ENCODE measurements at regions not wholly inside any gene's neighbourhood (a gene's known extent, or its start where the extent isn't known, plus 50 kb on each side); places are given as distances from the start of the nearest gene placed in this dataset.

GRCh38 chr10:31623466-31623865 lies 304.4 kb downstream of the ZEB1 start:
- no peak overlapping the region for H2BK15ac ChIP-seq (ENCODE audit: low read depth, low read length)
- H4K91ac ChIP-seq (ENCODE audit: insufficient read depth, low read depth, low read length), result no peak overlapping the region
- no peak overlapping the region for H2BK5ac ChIP-seq (ENCODE audit: low read depth, low read length, poor library complexity, severe bottlenecking)
- TF ChIP-seq CTCF (conservative IDR thresholded peaks at IDR 0.05; ENCODE audit: low read depth, low read length), result no peak
- TF ChIP-seq FOS (IDR thresholded peaks at IDR 0.05; ENCODE audit: low read depth, low read length), result no peak
- TF ChIP-seq RFX5 (IDR thresholded peaks at IDR 0.05; ENCODE audit: low read depth, low read length), result no peak
- no peak for TF ChIP-seq CEBPB (IDR thresholded peaks at IDR 0.05; ENCODE audit: low read depth, low read length)
- TF ChIP-seq MXI1 (IDR thresholded peaks at IDR 0.05; ENCODE audit: borderline replicate concordance, low read depth, low read length), result no peak
- no peak for TF ChIP-seq NFE2L2 (IDR thresholded peaks at IDR 0.05; ENCODE audit: low read depth, low read length)
- TF ChIP-seq MAZ (IDR thresholded peaks at IDR 0.05; ENCODE audit: borderline replicate concordance, low read depth, low read length), result no peak
- no peak for TF ChIP-seq USF2 (IDR thresholded peaks at IDR 0.05; ENCODE audit: low read depth, low read length)
- TF ChIP-seq POLR2A (IDR thresholded peaks at IDR 0.05; ENCODE audit: low read depth, low read length), result no peak
- TF ChIP-seq BHLHE40 (IDR thresholded peaks at IDR 0.05; ENCODE audit: low read depth, low read length), result no peak
- TF ChIP-seq CHD1 (IDR thresholded peaks at IDR 0.05; ENCODE audit: low read depth, low read length), result no peak
- no peak for TF ChIP-seq SMC3 (IDR thresholded peaks at IDR 0.05; ENCODE audit: low read depth, low read length)
- TF ChIP-seq ELK1 (IDR thresholded peaks at IDR 0.05; ENCODE audit: borderline replicate concordance, low read depth, low read length), result no peak
- no peak for TF ChIP-seq RAD21 (IDR thresholded peaks at IDR 0.05; ENCODE audit: low read length)
- no peak for TF ChIP-seq RCOR1 (IDR thresholded peaks at IDR 0.05; ENCODE audit: insufficient replicate concordance, low read length)
- TF ChIP-seq MAFK (IDR thresholded peaks at IDR 0.05; ENCODE audit: low read depth, low read length), result no peak
- H2BK120ac ChIP-seq (ENCODE audit: low read depth, low read length), result no peak overlapping the region
- H4K5ac ChIP-seq (ENCODE audit: low read depth, low read length), result no peak overlapping the region
- no peak overlapping the region for H3K23ac ChIP-seq (ENCODE audit: low read depth, low read length)
- H3K9me3 ChIP-seq (ENCODE audit: control insufficient read depth, insufficient read depth, low read length), result no peaks in the 10 kb centered on the region; the same call in 1 of the 2 replicates
- in situ Hi-C loops (cut with MboI; ENCODE audit: low sequenced_read_pairs), result no loop called here
- H4K20me1 ChIP-seq (ENCODE audit: insufficient read depth, low read length), result no peaks in the 10 kb centered on the region
- H2AK5ac ChIP-seq (ENCODE audit: low read depth, low read length), result no peak overlapping the region
- H3K18ac ChIP-seq (ENCODE audit: low read depth, low read length), result no peak overlapping the region
- H3K36me3 ChIP-seq (ENCODE audit: control insufficient read depth, insufficient read depth, low read length), result no peaks in the 10 kb centered on the region
- no TSS peak for BruUV-seq (replicated peaks)
- dilution Hi-C loops (cut with HindIII; ENCODE audit: low sequenced_read_pairs, unreplicated experiment), result no loop called here
- no peak overlapping the region for H3K27ac ChIP-seq (ENCODE audit: insufficient read depth, low read length)
- ChIA-PET POLR2A (ENCODE audit: unreplicated experiment) (no interaction called here), CTCF (no interaction called here)
- no peaks in the 10 kb centered on the region for H3K79me1 ChIP-seq (ENCODE audit: low read depth in 1 of 2, low read length in 2 of 2)
- H3K56ac ChIP-seq (ENCODE audit: extremely low read depth, insufficient read depth, low read length), result no peak overlapping the region
- no peak overlapping the region for H3K9ac ChIP-seq (ENCODE audit: low read depth, low read length)
- H3K14ac ChIP-seq (replicated peaks; ENCODE audit: low read depth, low read length), result no peak overlapping the region
- H2AK9ac ChIP-seq (replicated peaks; ENCODE audit: low read depth, low read length, poor library complexity), result no peak overlapping the region
- no CpG with 5 or more reads among the region's 3 CpGs for WGBS, 2 experiments (ENCODE audit: extremely low coverage in 2 of 2, insufficient read length in 1 of 2)
- H2AFZ ChIP-seq (replicated peaks; ENCODE audit: low read length, poor library complexity), result no peak overlapping the region
- DNase-seq (peak; percentile 28), ATAC-seq (ENCODE audit: low read depth) (no peak)
- H4K8ac ChIP-seq (ENCODE audit: low read depth in 2 of 2, low read length in 2 of 2), result no peak overlapping the region
- H3K4me3 ChIP-seq (ENCODE audit: insufficient read depth, low read depth, low read length), result no peak overlapping the region
- H3K4ac ChIP-seq (ENCODE audit: low read depth, low read length), result no peak overlapping the region
- intact Hi-C loops (cut with micrococcal nuclease), result no loop called here
- H3K4me1 ChIP-seq (ENCODE audit: control insufficient read depth, insufficient read depth, low read length), result peaks cover 6% of the 10 kb centered on the region
- no peaks in the 10 kb centered on the region for H3K27me3 ChIP-seq (ENCODE audit: control insufficient read depth, insufficient read depth, low read length)
- H3K4me2 ChIP-seq (ENCODE audit: low read depth, low read length), result no peak overlapping the region
- H3K9me1 ChIP-seq (ENCODE audit: insufficient read depth, low read length), result peaks cover 4% of the 10 kb centered on the region
- H2BK20ac ChIP-seq (ENCODE audit: low read depth, low read length), result no peak overlapping the region
